HK-2 (cell line): ENCODE measurements at regions not wholly inside any gene's neighbourhood (a gene's known extent, or its start where the extent isn't known, plus 50 kb on each side); places are given as distances from the start of the nearest gene placed in this dataset.
A peak's percentile ranks its signal among the peaks of the same experiment; 100 is the strongest.
"Not testable (repeated sequence)": the region's sequence is repeated elsewhere in the genome, so short reads cannot be mapped to it uniquely, and the experiment has no call there.

Experiments used
- DNase-seq: peaks from one replicate; pipeline ENCODE4 v3.0.0-alpha.2; 2018; ENCODE audit not compliant: unreplicated experiment

DNA sequence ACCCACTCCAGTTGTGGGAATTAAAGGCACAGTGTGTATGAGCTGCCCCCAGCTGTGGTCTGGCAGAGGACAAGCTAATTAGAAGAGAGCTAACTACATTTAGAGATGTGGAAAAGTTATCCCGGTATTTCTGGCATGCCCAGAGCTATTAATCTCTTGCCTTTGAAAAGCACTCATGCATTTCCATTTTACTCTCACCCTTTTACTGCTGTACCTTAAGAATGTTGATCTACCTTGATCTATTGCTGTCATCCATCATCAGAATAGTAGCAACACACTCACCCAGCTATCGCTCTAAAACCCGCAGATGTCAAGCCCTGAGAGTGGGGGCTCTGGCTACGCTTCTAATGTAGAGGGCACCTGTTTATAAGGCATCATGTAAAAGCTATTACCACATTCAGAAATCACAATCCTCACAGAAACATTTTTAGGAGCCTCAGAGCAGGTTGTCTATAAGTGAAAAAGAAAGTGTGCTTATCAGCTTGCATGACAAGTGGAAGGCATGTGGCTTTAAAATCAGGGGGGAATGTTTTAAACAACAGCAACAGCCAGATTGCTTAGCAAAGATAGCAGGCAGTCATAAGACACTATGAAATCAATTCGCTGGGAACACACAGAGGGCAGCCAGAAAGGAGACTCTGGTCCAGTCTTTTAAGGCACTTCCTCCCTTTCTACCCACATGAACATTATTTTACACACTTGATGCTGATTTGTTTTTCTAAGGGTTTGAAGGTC lies 224.2 kb upstream of the IRS2 start:
- DNase-seq: no peak

DNA sequence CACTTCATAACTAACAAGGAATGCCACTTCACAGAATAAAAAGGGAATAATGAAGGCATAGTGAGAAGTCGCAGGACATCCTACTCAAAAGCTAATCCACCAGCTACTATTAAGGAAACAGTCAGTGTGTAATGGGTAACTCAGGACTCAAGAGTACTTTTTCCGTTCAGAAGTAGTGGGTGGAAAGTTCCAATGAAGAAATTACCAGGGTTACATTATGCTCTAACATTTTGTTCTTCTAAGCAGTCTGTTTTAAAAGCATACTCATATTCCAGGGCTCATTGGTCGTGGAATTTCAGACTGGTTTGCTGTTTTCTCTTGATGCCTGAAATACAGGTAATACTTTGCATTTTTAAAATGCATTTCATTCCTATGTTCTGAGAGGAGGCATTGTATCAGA lies 222.4 kb upstream of the IRS2 start:
- no peak for DNase-seq

DNA sequence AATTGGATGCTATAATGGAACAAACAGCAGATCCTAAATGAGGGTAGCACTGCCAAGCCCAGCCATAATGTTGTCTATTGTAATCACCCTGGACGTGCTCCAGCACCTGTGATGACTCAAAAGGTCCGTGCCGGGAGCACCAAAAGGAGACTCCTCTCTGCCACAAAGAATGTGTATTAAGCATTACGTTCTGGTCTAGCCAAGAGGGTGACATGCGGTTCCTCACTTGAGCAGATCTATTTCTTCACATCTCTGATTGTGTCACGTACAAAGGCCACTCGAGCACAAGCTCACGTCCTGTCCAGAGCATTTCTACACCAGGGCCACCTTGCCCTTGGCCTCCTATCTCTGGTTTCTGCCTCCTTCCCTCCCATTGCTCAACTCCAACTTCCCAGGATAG lies 219.9 kb upstream of the IRS2 start:
- DNase-seq: peak; percentile 72

DNA sequence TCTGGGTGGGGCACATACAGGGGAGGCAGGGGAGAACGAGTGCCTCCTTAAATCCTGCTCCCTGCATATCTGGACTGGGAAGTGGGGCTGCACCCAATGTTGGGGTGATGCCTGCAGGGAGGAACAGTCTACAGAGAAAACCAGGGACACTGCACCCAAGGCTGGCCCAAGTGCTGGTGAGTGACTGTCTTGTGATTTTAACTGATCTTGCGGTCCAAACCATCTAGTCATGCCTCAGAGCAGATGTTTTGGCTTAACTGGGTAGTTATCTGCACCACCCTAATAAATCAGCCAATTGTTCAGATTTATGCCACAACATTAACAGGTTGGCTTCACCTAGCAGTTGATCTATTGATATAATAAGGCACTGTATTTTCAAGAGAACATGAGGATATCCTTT lies 219.2 kb upstream of the IRS2 start:
- no peak for DNase-seq

DNA sequence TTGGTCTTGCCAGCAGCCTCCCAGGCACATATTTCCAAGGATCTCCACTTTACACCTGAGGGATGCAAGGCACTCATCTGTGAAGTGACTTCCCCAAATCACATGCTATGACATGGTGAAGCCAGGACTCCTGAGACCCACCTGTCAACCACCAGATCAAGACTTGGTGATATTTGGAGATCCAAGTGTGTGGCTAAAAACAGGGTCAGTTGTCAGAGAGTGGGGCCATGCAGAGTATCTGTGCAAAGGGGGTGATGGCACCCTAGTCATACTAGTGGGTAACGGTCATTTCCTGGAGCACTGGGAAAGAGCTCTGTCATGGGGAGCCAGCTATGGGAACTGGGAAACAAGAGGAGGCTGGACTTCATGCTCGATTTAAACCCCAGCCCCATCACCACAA lies 218.4 kb upstream of the IRS2 start:
- DNase-seq: no peak

DNA sequence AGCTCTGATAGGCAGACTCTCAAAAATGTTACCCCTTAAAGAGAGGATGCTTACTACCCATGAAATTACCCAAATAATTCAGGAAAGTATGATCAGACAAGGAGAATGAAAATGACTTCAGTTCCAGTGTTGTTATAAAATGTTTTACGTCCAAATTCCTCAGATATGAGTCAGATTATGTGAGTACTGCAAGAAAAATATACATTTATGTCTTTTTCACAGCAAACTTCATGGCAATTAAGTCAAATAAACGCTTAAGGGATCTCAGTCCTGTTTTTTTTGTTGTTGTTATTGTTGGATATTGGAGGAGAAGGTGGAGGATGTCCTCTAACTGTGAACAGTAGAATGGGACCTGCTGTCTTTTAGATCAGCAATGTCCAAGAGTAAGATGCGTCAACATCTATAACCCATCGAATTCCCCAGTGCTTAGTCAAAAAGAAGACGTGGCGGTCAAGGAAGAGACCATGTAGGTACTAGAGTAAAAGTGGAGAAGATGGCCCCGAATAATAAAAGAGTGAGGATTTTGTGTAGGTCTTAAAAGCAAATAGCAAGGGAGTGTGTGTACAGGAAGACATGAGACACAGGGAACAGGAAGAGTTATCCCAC lies 215.4 kb upstream of the IRS2 start:
- DNase-seq: no peak

DNA sequence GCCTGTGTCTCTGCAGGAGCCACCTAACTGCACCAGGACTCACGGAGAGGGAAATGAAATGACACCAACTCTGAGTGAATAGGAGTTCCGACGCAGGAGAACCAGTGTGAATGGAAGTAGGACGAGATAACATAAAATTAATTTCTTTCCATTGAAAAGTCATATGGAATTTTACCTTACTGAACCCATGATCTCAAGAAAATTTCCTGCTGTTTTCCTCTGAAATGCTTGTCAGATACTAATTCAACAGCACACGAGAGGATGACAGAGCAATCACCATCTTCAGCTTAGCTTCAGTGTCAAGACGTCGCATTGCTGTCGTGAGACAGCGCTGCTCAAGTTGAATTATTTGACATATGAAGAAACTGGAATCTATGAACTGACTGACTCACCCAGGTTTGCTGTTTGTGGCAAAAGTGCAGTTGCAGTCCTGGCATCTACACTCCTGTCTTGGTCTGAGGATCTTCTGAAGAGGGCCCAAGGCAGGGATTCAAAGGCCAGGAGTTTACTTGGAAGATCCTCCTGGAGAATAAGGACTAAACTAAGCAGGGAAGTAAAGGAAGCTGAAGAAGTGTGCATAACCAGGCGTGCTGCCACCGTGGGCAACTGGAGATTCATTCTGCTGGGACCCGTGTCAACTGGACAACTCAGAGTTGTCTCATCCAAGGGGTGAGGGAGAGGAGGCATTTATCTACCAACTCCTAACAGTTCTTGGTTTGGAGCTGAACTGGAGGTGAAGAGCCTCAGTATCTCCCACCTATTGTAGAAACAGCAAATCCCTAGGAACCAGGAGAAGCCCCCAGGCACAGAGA lies 214.4 kb upstream of the IRS2 start:
- no peak for DNase-seq

- DNase-seq: no peak
Measured at GRCh38 chr13:109999659-110000533, 213.5 kb upstream of the IRS2 start.

DNA sequence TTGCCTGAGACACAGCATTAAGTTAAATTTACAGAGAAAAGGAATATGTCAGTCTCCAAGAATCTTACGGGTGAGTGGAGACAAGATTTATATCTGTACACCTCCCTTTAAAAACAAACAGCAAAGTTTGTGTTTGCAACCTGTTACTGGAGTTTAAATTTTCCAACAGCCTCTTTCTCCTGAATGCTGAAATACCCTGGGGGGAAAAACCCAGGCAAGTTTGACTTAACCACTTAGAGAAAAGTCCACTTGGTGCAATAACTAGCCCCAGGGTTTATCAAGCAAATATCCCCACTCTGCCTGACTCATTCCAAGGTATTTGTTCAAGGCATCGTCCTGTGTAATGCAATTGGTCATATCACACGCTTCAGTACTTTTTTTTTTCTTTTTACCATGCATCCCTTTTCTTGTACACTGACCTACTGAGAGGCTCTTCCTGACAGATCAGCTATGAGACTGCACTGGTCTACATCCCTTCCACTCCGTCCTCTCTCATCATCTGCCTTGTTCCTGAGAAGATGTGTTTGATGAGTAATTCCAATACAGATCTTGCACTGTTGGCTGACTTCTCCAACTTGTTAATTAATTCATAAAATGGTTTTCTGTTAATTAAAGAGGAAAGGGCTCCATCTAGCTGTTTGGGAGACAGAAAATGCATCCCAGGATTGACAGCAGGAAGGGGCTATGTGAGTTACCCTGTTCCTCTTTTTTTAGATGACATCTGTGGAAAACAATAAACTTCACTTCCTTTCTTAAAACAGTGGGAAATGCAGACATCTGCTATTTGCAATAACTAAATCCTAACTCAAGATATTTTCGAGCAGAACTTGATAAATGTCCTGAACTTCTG lies 212.5 kb upstream of the IRS2 start:
- no peak for DNase-seq

GRCh38 chr13:109998037-109998436 lies 211.7 kb upstream of the IRS2 start:
- DNase-seq: no peak

GRCh38 chr13:109997056-109997595 lies 210.7 kb upstream of the IRS2 start:
- not testable (repeated sequence) for DNase-seq

DNA sequence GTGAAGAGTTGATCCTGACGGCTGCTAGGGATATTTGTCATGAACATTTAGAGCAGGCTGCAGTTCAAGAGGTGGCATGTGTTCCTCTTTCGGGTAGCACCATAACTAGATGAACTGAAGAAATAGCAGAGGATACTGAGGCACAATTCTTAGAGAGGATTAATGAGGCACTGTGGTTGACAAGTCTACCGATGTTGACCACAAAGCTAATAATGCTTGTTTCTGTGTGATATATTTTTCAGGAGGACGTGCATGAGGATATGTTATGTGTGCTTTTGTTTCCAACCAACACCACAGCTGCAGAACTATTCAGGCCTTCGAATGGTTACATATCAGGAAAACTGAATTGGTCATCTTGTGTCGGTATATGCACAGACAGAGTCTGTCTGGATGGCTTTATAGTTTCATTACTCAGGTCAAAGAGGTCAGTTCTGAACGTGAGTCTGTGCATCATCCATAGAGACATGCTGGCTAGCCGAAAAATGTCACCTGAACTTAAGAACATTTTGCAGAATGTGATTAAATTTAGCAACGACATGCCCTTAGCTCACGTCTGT lies 210.1 kb upstream of the IRS2 start:
- no peak for DNase-seq

DNA sequence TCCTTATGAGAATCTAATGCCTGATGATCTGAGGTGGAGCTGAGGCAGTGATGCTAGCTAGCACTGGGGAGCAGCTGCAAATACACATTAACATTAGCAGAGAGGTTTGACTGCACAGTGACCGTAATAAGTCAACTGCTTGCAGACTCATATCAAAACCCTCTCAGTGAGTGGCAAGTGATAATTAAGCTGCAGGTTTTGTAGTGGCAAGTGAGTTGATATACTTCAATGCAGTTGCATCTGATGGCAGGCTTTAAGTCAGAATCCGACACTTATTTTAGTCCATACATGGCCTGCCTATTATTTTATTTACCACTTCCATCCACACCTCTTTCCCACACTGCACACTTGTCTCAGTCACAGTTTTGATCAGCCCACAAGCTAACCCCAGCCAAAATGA lies 209.2 kb upstream of the IRS2 start:
- no peak for DNase-seq

GRCh38 chr13:109990296-109990695 lies 203.9 kb upstream of the IRS2 start:
- DNase-seq: no peak

GRCh38 chr13:109989686-109990085 lies 203.3 kb upstream of the IRS2 start:
- no peak for DNase-seq

GRCh38 chr13:109989155-109989554 lies 202.8 kb upstream of the IRS2 start:
- no peak for DNase-seq

- no peak for DNase-seq
Measured at GRCh38 chr13:109986851-109987250, 200.5 kb upstream of the IRS2 start.

GRCh38 chr13:109985871-109986450 lies 199.6 kb upstream of the IRS2 start:
- no peak for DNase-seq

DNA sequence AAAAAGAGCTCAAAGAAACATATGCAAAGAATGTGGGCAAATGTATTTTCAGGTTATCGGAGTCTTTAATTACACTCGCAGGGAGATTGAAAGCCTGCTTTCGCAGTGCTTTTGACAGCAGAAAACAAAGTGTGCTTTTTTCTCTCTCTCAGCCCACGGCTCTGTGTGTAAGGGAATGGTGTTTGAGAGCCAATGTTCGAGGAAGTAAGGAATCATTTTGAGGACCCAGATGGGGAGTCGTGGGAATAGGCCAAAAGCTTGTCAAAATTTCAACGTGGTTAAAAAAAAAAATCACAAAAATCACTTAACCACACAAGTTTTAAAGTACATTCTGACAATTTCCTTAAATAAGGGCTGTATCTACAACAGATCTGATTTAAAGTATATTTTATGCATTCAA lies 197.1 kb upstream of the IRS2 start:
- DNase-seq: no peak

GRCh38 chr13:109981000-109981399 lies 194.6 kb upstream of the IRS2 start:
- DNase-seq: no peak
